DND-41 (cell line): ENCODE measurements at regions not wholly inside any gene's neighbourhood (a gene's known extent, or its start where the extent isn't known, plus 50 kb on each side); places are given as distances from the start of the nearest gene placed in this dataset.

ENCODE experiments used
- ATAC-seq: fragments of 200-7000 bp; cut with Tn5 transposase; 3 replicates; pipeline ENCODE4 v1.9.1; 2021; ENCODE audit warnings: low read depth; ENCODE audit not compliant: insufficient read depth
- DNase-seq: peaks from one replicate; pipeline ENCODE4 v3.0.0-alpha.2; 2020
- H2AFZ ChIP-seq: 2 replicates; pipeline ENCODE4 v1.6.0; 2012; ENCODE audit warnings: low read depth, low read length
- H3K27ac ChIP-seq: 2 replicates; pipeline ENCODE4 v1.5.1; 2012; ENCODE audit warnings: low read length, inconsistent platforms
- H3K27me3 ChIP-seq: fragments of 200-600 bp; sonication (generic); 2 replicates; pipeline ENCODE4 v1.6.0; 2012; ENCODE audit warnings: low read length, mild to moderate bottlenecking, inconsistent platforms; ENCODE audit not compliant: insufficient read depth, poor library complexity
- H3K36me3 ChIP-seq: 2 replicates; pipeline ENCODE4 v1.5.1; 2012; ENCODE audit warnings: low read length, inconsistent platforms; ENCODE audit not compliant: insufficient read depth
- H3K4me1 ChIP-seq: 2 replicates; pipeline ENCODE4 v1.5.1; 2012; ENCODE audit warnings: mild to moderate bottlenecking, low read length; ENCODE audit not compliant: insufficient read depth
- H3K4me2 ChIP-seq: 2 replicates; pipeline ENCODE4 v1.6.0; 2012; ENCODE audit warnings: mild to moderate bottlenecking, moderate library complexity, low read length, inconsistent platforms; ENCODE audit not compliant: insufficient read depth
- H3K4me3 ChIP-seq, 2 experiments: fragments of 200-600 bp in 1 of 2; shearing (Covaris generic) in 1 of 2; 2 replicates each; pipeline ENCODE4 v1.5.1; 2012 to 2016; ENCODE audit warnings: inconsistent platforms in 2 of 2, low read length in 2 of 2, mild to moderate bottlenecking in 2 of 2, low read depth in 1 of 2, moderate library complexity in 1 of 2
- H3K79me2 ChIP-seq: 2 replicates; pipeline ENCODE4 v1.6.0; 2012; ENCODE audit warnings: low read length, inconsistent platforms; ENCODE audit not compliant: insufficient read depth
- H3K9ac ChIP-seq: 2 replicates; pipeline ENCODE4 v1.6.0; 2012; ENCODE audit warnings: low read depth, mild to moderate bottlenecking, inconsistent platforms, low read length, moderate library complexity
- H3K9me3 ChIP-seq: 2 replicates; pipeline ENCODE4 v1.5.1; 2012; ENCODE audit warnings: low read length, moderate library complexity, mild to moderate bottlenecking, inconsistent platforms; ENCODE audit not compliant: insufficient read depth, severe bottlenecking
- H4K20me1 ChIP-seq: 2 replicates; pipeline ENCODE4 v1.6.0; 2012; ENCODE audit warnings: low read length; ENCODE audit not compliant: insufficient read depth
- CTCF ChIP-seq: IDR thresholded peaks from 2 replicates; pipeline ENCODE4 v1.5.1; 2012; ENCODE audit warnings: borderline replicate concordance, low read length, moderate library complexity, mild to moderate bottlenecking; ENCODE audit not compliant: poor library complexity, severe bottlenecking; ENCODE audit errors: extremely low read depth
- EZH2 ChIP-seq: IDR thresholded peaks from 3 replicates; pipeline ENCODE4 v1.6.1; 2012; ENCODE audit warnings: borderline replicate concordance, low read depth, mild to moderate bottlenecking, moderate library complexity, low read length, inconsistent platforms; ENCODE audit not compliant: severe bottlenecking

GRCh38 chr1:221206076-221206475, 326.8 kb downstream of the HLX start:
- no peak overlapping the region for H3K4me2 ChIP-seq
- no peak overlapping the region for H3K4me3 ChIP-seq
- H3K9ac ChIP-seq = no peak overlapping the region
- no peaks in the 10 kb centered on the region for H3K4me1 ChIP-seq
- no peaks in the 10 kb centered on the region for H4K20me1 ChIP-seq
- DNase-seq (no peak), ATAC-seq (no peak)
- TF ChIP-seq CTCF (no peak), EZH2 (no peak)
- H3K36me3 ChIP-seq = no peaks in the 10 kb centered on the region
- H3K79me2 ChIP-seq = no peaks in the 10 kb centered on the region
- no peak overlapping the region for H2AFZ ChIP-seq
- H3K27ac ChIP-seq = no peak overlapping the region
- no peaks in the 10 kb centered on the region for H3K27me3 ChIP-seq
- H3K9me3 ChIP-seq = no peaks in the 10 kb centered on the region

DNA sequence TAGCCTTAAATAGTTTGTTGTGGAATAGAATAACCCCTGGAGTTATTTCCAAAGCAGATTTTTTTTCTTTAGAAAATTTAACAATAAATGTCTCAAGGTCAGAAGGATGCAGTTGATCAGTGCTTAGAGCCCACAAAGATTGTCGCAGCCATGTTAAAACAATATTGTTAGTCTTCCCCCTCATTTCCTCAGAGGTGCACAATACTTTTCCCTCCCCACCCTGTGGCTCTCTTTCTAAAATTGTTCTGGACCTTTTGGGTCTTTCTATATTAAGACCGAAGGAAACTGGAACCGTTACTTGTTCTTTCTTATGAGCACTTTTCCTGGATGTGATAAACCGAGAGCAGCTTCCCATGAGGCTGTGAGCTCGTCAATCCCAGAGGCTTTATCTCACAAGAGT, 333.7 kb downstream of the HLX start:
- H3K36me3 ChIP-seq = no peaks in the 10 kb centered on the region
- no peaks in the 10 kb centered on the region for H3K27me3 ChIP-seq
- DNase-seq (no peak), ATAC-seq (no peak)
- H3K27ac ChIP-seq = no peak overlapping the region
- H3K4me2 ChIP-seq = no peak overlapping the region
- H3K9ac ChIP-seq = no peak overlapping the region
- TF ChIP-seq EZH2 (no peak), CTCF (no peak)
- H3K9me3 ChIP-seq = no peaks in the 10 kb centered on the region
- H4K20me1 ChIP-seq = no peaks in the 10 kb centered on the region
- H2AFZ ChIP-seq = no peak overlapping the region
- no peak overlapping the region for H3K4me3 ChIP-seq
- no peaks in the 10 kb centered on the region for H3K4me1 ChIP-seq
- H3K79me2 ChIP-seq = no peaks in the 10 kb centered on the region

DNA sequence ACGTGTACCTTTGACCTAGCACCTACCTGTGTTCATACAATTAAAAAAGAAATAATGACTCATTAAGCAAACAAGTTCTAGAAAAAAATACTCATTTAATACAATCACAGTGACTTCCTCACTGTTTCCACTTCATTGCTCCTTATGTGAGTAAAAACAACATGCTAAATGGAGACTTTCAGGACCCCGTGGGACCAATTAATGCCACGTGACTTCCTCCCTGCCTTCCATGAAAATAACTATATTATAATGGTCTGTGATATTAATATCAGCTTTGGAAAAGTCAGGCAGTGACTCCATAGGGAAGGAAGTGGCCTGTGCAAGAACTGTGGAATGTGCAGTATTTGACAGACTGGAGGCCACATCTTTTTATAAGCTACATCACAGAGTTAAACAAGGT, 337.8 kb downstream of the HLX start:
- no peak for DNase-seq
- Histone ChIP-seq H3K4me1 (no peaks in the 10 kb centered on the region), H3K4me2 (no peak overlapping the region), H3K36me3 (no peaks in the 10 kb centered on the region), H3K4me3 (no peak overlapping the region), H3K79me2 (no peaks in the 10 kb centered on the region), H2AFZ (no peak overlapping the region), H4K20me1 (no peaks in the 10 kb centered on the region), H3K9me3 (no peaks in the 10 kb centered on the region), H3K27ac (no peak overlapping the region), H3K9ac (no peak overlapping the region), H3K27me3 (no peaks in the 10 kb centered on the region)
- no peak for ATAC-seq
- TF ChIP-seq EZH2 (no peak), CTCF (no peak)

DNA sequence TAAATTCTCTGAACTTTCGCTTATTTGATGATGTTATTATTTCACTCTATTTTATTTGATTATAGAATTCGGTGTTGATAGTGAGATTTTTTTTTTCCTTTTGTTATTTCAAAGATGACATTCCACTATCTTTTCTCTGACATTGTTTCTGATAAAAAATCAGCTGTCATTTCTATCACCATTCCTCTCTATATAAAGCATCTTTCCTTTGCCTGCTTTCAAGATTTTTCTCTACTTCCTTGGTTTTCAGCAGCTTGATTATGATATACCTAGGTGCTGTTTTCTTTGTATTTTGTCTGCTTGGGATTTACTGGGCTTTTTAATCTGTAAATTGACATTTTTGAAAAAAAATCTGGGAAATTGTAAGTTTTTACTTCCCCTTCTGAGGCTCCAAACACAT, 344.0 kb downstream of the HLX start:
- Histone ChIP-seq H3K36me3 (no peaks in the 10 kb centered on the region), H3K9me3 (no peaks in the 10 kb centered on the region), H3K4me1 (no peaks in the 10 kb centered on the region), H3K79me2 (no peaks in the 10 kb centered on the region), H3K27me3 (no peaks in the 10 kb centered on the region), H2AFZ (no peak overlapping the region), H3K9ac (no peak overlapping the region), H3K4me2 (no peak overlapping the region), H3K4me3 (no peak overlapping the region), H3K27ac (no peak overlapping the region), H4K20me1 (no peaks in the 10 kb centered on the region)
- ATAC-seq (no peak), DNase-seq (no peak)
- no peak for TF ChIP-seq CTCF
